Esophagus muscularis mucosa (tissue), 4 donors: ENCODE measurements at regions not wholly inside any gene's neighbourhood (a gene's known extent, or its start where the extent isn't known, plus 50 kb on each side); places are given as distances from the start of the nearest gene placed in this dataset.
"Not testable (repeated sequence)": the region's sequence is repeated elsewhere in the genome, so short reads cannot be mapped to it uniquely, and the experiment has no call there.

Experiments
- DNase-seq: peaks from one replicate; pipeline ENCODE4 v3.0.0-alpha.2; 2017; ENCODE audit errors: extremely low spot score
- H3K27ac ChIP-seq, 4 donors: fragments of 200-600 bp; sonication (generic); replicated peaks in 1 of 4; 1 replicate in 3 of 4; 2 replicates in 1 of 4; pipeline ENCODE4 v1.5.1; 2016 to 2019; ENCODE audit warnings: mild to moderate bottlenecking in 1 of 4
- H3K27me3 ChIP-seq, 4 donors: fragments of 200-600 bp; sonication (generic); one replicate each; pipeline versions ENCODE4 v1.5.1 to v1.6.0; 2016 to 2019
- H3K36me3 ChIP-seq, 4 donors: fragments of 200-600 bp; sonication (generic); one replicate each; pipeline ENCODE4 v1.5.1; 2016 to 2019
- H3K4me1 ChIP-seq, 4 donors: fragments of 200-600 bp; sonication (generic); one replicate each; pipeline ENCODE4 v1.5.1; 2016 to 2019
- H3K4me3 ChIP-seq, 4 donors: fragments of 200-600 bp; sonication (generic); 1 replicate in 2 of 4; 2 replicates in 2 of 4; pipeline ENCODE4 v1.5.1; 2016 to 2019; ENCODE audit warnings: mild to moderate bottlenecking in 4 of 4, moderate library complexity in 1 of 4
- H3K9me3 ChIP-seq, 4 donors: fragments of 200-600 bp; sonication (generic); 1 replicate in 3 of 4; 2 replicates in 1 of 4; pipeline ENCODE4 v1.5.1; 2016 to 2019
- CTCF ChIP-seq, 3 experiments: fragments of 200-600 bp in 2 of 3; fragments of 450-650 bp in 1 of 3; sonication (generic) in 2 of 3; IDR thresholded peaks; one replicate each; pipeline ENCODE4 v1.5.1; 2017 to 2019; ENCODE audit warnings: antibody characterized with exemption in 3 of 3, mild to moderate bottlenecking in 2 of 3, moderate library complexity in 1 of 3
- EP300 ChIP-seq: sonication (generic); formaldehyde crosslinking; IDR thresholded peaks from one replicate; pipeline ENCODE4 v1.6.1; 2017; ENCODE audit warnings: antibody characterized with exemption
- POLR2A ChIP-seq: fragments of 450-650 bp; IDR thresholded peaks from one replicate; pipeline ENCODE4 v1.6.1; 2017; ENCODE audit warnings: antibody characterized with exemption, moderate library complexity, mild to moderate bottlenecking, low read depth
- POLR2AphosphoS5 ChIP-seq, 2 donors: sonication (generic); formaldehyde crosslinking; IDR thresholded peaks; one replicate each; pipeline ENCODE4 v1.6.1; 2017; ENCODE audit warnings: antibody characterized with exemption in 2 of 2
- WGBS: methylation state at CpG from one replicate; pipeline ENCODE4 v1.1.5; 2018; 5-methylcytosine and 5-hydroxymethylcytosine counted together
- intact Hi-C: fragments of 100-400 bp; cut with DNase I; formaldehyde crosslinking; loops from one replicate; pipeline ENCODE4 v1.15.1; 2023

- WGBS = 72% methylated on average over 4 of the region's 4 CpGs
- Histone ChIP-seq H3K4me1 (no peaks in the 10 kb centered on the region), H3K9me3 (no peaks in the 10 kb centered on the region), H3K27me3 (no peaks in the 10 kb centered on the region), H3K36me3 (no peaks in the 10 kb centered on the region), H3K4me3 (no peak overlapping the region), H3K27ac (no peak overlapping the region)
- no peak for DNase-seq
- intact Hi-C loops = no loop called here
- TF ChIP-seq POLR2AphosphoS5 (IDR thresholded peaks at IDR 0.05) = no peak
- TF ChIP-seq EP300 = no peak
- no peak for TF ChIP-seq CTCF (IDR thresholded peaks at IDR 0.05)
- TF ChIP-seq POLR2A = no peak
Measured at GRCh38 chr5:62100201-62100600, 205.8 kb upstream of the KIF2A start.

DNA sequence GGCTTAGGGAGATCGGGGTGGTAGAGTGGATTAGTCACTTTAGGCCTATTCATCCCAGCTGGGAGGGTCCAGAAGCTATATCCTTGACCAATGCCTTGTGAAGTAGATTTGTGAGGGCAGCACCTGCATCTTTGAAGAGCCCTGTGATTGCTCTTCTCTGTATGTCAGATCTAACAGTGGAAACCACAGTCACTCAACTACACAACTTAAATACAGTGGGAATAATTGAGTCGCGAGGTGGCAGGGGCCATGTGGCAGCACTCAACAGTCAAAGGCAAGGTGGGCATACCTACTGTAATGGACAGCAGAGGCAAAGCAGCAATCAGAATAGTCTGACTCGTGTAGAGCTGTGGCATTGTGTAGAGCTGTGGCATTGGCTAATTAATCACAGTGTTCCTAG lies 202.1 kb upstream of the KIF2A start:
- 86% methylated on average over 4 of the region's 4 CpGs for WGBS
- H3K36me3 ChIP-seq, intact Hi-C loops, DNase-seq, H3K4me1 ChIP-seq, H3K4me3 ChIP-seq, H3K27me3 ChIP-seq, H3K27ac ChIP-seq, H3K9me3 ChIP-seq: not testable (repeated sequence)

DNA sequence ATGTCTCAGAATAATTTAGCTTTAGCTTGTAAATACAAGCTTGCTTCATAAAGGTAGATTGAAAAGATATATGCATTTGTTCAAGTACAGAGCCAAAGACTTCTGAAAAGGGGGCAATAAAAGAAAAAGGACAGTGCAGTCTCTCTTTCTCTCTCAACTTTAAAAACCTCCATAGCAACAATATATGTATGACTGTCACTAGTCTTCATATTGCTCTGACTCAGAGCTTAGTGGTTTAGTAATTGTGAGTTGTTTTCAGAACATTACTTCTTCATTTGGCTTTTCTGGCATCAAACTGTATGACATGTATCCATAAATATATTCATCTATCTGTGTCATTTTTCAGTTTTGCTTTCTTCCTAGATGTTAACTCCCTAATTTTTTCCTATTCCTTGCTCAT lies 194.6 kb upstream of the KIF2A start:
- Histone ChIP-seq H3K36me3 (no peaks in the 10 kb centered on the region), H3K4me1 (peaks cover 0 to 16% (median 8%) of the 10 kb centered on the region in 4 donors), H3K27ac (no peak overlapping the region), H3K27me3 (no peaks in the 10 kb centered on the region), H3K4me3 (no peak overlapping the region), H3K9me3 (no peaks in the 10 kb centered on the region)
- TF ChIP-seq POLR2AphosphoS5 (IDR thresholded peaks at IDR 0.05) (no peak), POLR2A (no peak)
- intact Hi-C loops = no loop called here
- no peak for DNase-seq

- TF ChIP-seq POLR2AphosphoS5 (IDR thresholded peaks at IDR 0.05) (no peak), CTCF (IDR thresholded peaks at IDR 0.05) (no peak), POLR2A (no peak), EP300 (no peak)
- intact Hi-C loops = no loop called here
- H3K4me1 ChIP-seq = peaks cover 0 to 16% (median 8%) of the 10 kb centered on the region in 4 donors
- H3K36me3 ChIP-seq = no peaks in the 10 kb centered on the region
- no peaks in the 10 kb centered on the region for H3K9me3 ChIP-seq
- H3K27ac ChIP-seq = no peak overlapping the region
- H3K27me3 ChIP-seq = no peaks in the 10 kb centered on the region
- WGBS = 71% methylated on average over 2 of the region's 2 CpGs
- no peak for DNase-seq
- H3K4me3 ChIP-seq = no peak overlapping the region
Measured at GRCh38 chr5:62112689-62113228, 193.2 kb upstream of the KIF2A start.

- no peak for TF ChIP-seq EP300
- no peak for TF ChIP-seq POLR2AphosphoS5 (IDR thresholded peaks at IDR 0.05)
- no peak for TF ChIP-seq CTCF (IDR thresholded peaks at IDR 0.05)
- no peak for TF ChIP-seq POLR2A
- Histone ChIP-seq H3K9me3 (no peaks in the 10 kb centered on the region), H3K27me3 (no peaks in the 10 kb centered on the region), H3K36me3 (no peaks in the 10 kb centered on the region), H3K4me1 (peaks cover 0 to 16% (median 8%) of the 10 kb centered on the region in 4 donors), H3K4me3 (no peak overlapping the region), H3K27ac (no peak overlapping the region)
- intact Hi-C loops = no loop called here
- DNase-seq = no peak
- 32% methylated on average over 2 of the region's 2 CpGs for WGBS
Measured at GRCh38 chr5:62115014-62115413, 191.0 kb upstream of the KIF2A start.

DNA sequence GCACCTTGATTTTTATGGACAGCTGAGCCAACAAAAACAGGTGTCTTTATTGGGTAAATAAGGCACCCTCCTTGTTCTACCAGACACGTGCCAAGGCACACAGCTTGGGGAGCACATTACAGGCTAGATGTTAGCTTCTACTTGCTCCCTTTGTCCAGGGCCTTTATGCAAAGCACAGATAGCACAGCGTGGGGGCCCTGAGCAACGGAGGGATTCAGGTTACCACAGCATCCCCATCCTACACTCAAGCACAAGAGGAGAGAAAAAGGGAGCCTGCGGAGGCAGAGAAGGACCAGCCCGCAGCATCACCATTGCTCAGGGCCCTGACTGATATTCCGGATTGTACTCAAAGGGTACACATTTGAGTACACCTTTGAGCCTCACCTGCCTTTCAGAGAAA lies 181.7 kb upstream of the KIF2A start:
- Histone ChIP-seq H3K36me3 (no peaks in the 10 kb centered on the region), H3K4me3 (no peak overlapping the region), H3K27me3 (no peaks in the 10 kb centered on the region), H3K27ac (no peak overlapping the region), H3K9me3 (no peaks in the 10 kb centered on the region), H3K4me1 (no peaks in the 10 kb centered on the region)
- no peak for DNase-seq
- intact Hi-C loops = no loop called here
- 100% methylated on average over 4 of the region's 6 CpGs for WGBS
- TF ChIP-seq EP300 (no peak), POLR2A (no peak), CTCF (IDR thresholded peaks at IDR 0.05) (no peak), POLR2AphosphoS5 (IDR thresholded peaks at IDR 0.05) (no peak)
